CD4-positive, alpha-beta T cell treated with Interferon alpha-2 for 1 hour (primary cell): ENCODE measurements at regions not wholly inside any gene's neighbourhood (a gene's known extent, or its start where the extent isn't known, plus 50 kb on each side); places are given as distances from the start of the nearest gene placed in this dataset.
"Not testable (repeated sequence)": the region's sequence is repeated elsewhere in the genome, so short reads cannot be mapped to it uniquely, and the experiment has no call there.

ENCODE experiments used
- DNase-seq, 2 donors: peaks; one replicate each; pipeline ENCODE4 v3.0.0-alpha.2; 2020 to 2022

GRCh38 chr6:112591329-112591728, 244.2 kb downstream of the RFPL4B start:
- no peak for DNase-seq

- DNase-seq: no peak
These were observed 245.0 kb downstream of the RFPL4B start for GRCh38 chr6:112592159-112592558.

- no peak for DNase-seq
These were observed 247.9 kb downstream of the RFPL4B start for GRCh38 chr6:112594886-112595594.

DNA sequence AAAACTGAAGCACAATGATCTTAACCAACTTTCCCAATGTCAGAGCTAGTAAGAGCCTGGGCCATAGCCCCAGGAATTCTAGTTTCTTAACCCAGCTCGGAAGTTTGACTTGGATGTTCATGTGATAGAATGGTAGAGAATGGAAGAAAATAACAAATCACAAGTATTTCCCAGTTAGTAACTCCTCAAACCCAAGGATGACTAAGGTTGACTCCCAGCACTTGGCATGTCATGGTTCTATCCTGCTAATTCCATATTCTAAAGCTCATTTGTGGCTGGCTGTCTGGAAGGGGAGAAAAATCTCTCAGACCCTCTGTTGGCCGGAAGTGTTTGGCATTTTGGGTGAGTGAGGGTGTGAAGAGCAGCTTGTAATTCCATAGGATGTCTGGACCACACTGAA, 248.7 kb downstream of the RFPL4B start:
- DNase-seq: no peak

DNA sequence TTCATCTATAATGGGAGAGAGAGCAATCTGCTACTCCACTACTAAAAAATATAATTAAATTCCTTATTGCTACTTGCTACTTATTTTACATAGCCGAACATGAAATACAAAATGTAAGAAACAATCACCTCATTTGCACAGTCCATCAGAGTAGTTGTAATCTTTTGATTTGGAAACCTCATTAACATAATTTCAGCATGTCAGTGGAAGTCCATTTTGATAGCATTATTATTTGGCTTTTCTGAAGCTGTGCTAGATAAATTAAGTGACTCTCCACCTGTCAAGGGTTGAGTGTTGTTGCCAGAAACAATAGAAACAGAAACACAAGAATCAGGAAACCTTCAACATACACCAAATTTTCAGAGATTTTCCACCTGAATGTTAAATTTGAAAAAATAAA, 250.0 kb downstream of the RFPL4B start:
- DNase-seq: no peak

DNA sequence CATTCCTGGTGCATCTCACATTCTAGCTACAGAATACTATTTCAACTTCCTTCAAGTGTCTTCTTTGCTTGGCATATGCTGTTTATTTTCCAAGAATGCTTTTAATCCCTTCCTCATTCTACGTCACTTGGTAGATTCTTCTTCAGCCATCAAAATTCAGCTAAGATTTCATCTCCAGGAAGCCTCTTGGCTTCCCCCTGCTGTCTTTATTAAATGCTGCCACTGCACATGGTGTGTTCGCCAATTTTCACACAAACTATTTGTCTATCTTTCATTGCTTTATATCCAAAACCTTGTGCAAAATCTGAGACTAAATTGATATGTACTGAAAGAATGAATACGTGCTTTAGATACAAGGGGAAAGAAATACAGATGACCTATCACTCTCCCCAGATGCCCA, 253.0 kb downstream of the RFPL4B start:
- DNase-seq: no peak

- no peak for DNase-seq
These were observed 256.6 kb downstream of the RFPL4B start for GRCh38 chr6:112603726-112604125.

- DNase-seq: no peak
These were observed 259.7 kb downstream of the RFPL4B start for GRCh38 chr6:112606656-112607435.

DNA sequence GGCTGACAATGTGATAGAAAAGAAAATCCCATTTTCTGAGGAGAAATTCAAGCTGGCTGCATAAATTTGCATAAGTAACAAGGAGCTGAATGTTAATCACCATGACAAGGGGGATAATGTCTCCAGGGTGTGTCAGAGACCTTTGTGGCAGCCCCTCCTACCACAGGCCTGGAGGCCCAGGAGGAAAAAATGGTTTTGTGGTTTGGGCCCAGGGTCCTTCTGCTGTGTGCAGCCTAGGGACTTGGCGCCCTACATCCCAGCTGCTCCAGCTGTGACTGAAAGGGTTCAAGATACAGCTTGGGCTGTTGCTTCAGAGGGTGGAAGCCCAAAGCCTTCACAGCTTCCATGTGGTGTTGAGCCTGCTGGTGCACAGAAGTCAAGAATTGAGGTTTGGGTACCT, 261.8 kb downstream of the RFPL4B start:
- DNase-seq: not testable (repeated sequence)

GRCh38 chr6:112613410-112613809, 266.3 kb downstream of the RFPL4B start:
- DNase-seq: no peak

DNA sequence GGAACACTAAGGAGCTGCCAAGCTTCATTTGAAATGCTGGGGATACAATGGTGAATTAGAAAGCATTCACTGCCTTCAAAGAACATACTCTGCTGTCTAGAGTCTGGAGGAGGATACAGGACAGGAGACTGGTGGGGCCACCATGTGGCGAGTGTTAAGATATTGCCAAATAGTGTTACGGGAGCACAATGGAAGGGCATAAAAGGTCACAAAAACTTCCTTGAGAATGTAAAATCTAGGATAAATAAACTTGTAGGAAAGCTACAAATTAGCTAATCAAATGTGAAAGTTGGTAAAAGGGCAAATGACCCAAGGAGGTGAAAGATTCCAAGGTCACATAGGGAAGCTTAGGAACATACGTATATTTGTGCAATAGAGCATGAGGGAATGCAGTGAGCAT, 271.7 kb downstream of the RFPL4B start:
- DNase-seq: no peak

GRCh38 chr6:112620812-112621569, 273.9 kb downstream of the RFPL4B start:
- no peak for DNase-seq

GRCh38 chr6:112622036-112622435, 274.9 kb downstream of the RFPL4B start:
- DNase-seq: no peak

GRCh38 chr6:112626468-112627082, 279.4 kb downstream of the RFPL4B start:
- no peak for DNase-seq

GRCh38 chr6:112634376-112634775, 287.2 kb downstream of the RFPL4B start:
- DNase-seq: no peak

DNA sequence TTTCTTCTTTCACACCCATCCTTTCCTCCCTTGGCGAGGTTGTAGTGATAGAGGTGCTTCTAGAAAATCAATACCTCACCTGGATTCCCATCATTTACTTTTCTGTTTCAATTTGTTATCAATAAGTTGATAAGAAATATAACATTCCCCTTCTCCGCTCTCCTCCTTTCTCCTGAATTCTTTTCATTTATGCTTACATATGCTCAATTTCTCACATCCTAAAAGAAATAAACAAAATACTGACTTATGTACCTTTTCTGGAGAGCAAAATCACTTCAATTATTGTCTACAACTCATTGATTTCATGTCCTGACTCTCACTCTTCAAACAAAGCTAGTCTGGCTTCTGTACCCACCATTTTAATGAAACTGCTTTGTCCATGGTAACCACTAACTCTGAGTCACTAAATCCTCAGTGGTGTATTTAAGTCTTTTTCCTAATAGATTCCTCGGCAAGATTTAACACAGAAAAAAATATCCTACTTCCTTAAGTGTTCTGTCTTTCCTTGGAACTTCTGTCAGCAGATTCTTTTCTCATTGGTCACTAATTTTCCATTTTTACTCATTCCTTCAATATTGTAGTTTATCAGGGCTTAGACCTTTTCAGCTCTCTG, 289.6 kb downstream of the RFPL4B start:
- no peak for DNase-seq

DNA sequence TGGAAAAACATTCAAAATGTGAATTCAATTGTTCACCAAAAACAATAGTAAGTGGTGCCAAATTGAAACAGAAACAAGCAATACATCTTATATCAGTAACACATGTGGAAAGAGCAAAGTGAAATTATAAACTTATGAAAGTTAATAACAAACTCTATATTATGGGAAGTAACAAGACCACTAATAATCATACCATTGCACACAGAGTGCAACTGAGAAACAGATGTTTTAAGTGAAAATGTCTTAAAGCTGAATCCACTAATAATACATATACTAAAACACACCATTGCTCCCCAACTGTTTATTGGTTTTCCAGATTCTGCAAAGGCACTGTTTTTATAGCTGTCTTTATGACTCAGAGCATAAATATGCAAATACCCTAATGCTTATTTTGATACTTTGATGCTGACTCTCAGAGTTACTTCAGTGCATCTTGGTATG, 292.3 kb downstream of the RFPL4B start:
- no peak for DNase-seq

GRCh38 chr6:112640891-112641290, 293.8 kb downstream of the RFPL4B start:
- no peak for DNase-seq

- no peak for DNase-seq
These were observed 302.7 kb downstream of the RFPL4B start for GRCh38 chr6:112649853-112650252.

DNA sequence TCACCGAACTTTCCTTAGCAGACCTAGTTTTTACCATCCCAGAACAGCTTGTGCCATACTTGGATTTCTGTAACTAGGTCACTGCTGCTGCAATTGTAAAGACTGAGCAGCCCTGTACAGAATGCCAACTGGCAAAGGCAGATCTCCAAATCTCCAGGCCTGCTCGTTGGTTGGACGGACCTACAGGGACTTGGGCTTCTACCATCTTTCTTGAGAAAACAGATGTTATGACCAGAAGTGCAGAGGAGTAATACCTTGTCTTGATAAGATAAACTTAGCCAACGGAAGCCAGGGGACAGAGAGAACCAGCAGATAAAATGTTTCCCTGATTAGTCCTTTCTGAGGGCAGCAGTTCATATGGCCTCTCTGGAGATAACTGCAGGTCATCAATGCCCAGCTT, 304.1 kb downstream of the RFPL4B start:
- no peak for DNase-seq

DNA sequence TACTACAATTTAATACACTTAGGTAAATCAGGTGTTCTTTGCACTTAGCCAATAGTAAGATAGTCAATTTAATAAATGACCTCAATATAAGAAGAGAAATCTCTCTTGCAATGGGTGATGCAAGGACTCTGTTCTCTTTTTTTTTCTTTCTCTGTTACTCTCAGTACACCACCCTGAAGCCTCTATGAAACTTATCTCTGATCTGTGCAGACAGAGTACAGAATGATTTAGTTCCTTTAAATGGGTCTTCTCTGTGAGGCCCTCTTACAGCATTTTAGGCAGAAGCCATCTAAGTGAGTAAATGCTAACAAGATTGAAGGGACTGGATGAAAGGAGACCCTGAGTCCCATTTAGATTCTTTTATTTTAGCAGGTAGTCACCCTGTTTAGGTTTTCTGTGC, 312.8 kb downstream of the RFPL4B start:
- DNase-seq: no peak

GRCh38 chr6:112660626-112661025, 313.5 kb downstream of the RFPL4B start:
- no peak for DNase-seq

DNA sequence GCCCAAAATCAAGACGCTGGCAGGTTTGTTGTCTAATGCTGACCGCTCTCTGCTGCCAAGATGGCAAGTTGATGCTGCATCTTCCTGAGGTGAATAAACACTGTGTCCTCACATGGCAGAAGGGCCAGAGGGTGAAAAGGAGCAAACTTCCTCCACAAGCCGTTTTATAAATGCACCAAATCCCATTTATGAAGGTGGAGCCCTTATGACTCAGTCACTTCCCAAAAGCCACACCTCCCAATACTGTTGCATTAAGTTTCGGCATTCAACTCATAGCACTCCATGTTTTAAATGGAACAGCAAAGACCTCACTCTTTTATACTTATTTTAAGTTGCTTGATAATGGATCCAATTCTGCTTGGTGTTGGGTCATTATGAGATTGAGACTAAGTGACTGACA, 316.6 kb downstream of the RFPL4B start:
- no peak for DNase-seq
